Neural progenitor cell (in vitro differentiated cells): ENCODE measurements at regions not wholly inside any gene's neighbourhood (a gene's known extent, or its start where the extent isn't known, plus 50 kb on each side); places are given as distances from the start of the nearest gene placed in this dataset.

Experiments
- CTCF ChIP-seq: fragments of 200-600 bp; sonication (generic); IDR thresholded peaks from 2 replicates; pipeline ENCODE4 v1.5.1; 2017; ENCODE audit warnings: antibody characterized with exemption, mild to moderate bottlenecking
- EZH2phosphoT487 ChIP-seq: fragments of 200-600 bp; sonication (generic); IDR thresholded peaks from 2 replicates; pipeline ENCODE4 v1.6.1; 2017; ENCODE audit warnings: antibody characterized with exemption

GRCh38 chr5:56639476-56639875, 175.9 kb upstream of the MAP3K1 start:
- TF ChIP-seq CTCF (no peak), EZH2phosphoT487 (no peak)
